GM19438 (cell line): ENCODE measurements at regions not wholly inside any gene's neighbourhood (a gene's known extent, or its start where the extent isn't known, plus 50 kb on each side); places are given as distances from the start of the nearest gene placed in this dataset.
"Not testable (repeated sequence)": the region's sequence is repeated elsewhere in the genome, so short reads cannot be mapped to it uniquely, and the experiment has no call there.

Experiments used
- ATAC-seq: cut with Tn5 transposase; IDR thresholded peaks from one replicate; pipeline ENCODE4 v1.9.1; 2021; ENCODE audit warnings: low read depth; ENCODE audit not compliant: unreplicated experiment

- no peak for ATAC-seq
Observed at GRCh38 chr11:122210367-122210997, 94.5 kb upstream of the BLID start.

- ATAC-seq = no peak
Observed at GRCh38 chr11:122209619-122210366, 93.8 kb upstream of the BLID start.

GRCh38 chr11:122207921-122208764, 92.1 kb upstream of the BLID start:
- no peak for ATAC-seq

- ATAC-seq = no peak
Observed at GRCh38 chr11:122207505-122207904, 91.5 kb upstream of the BLID start.

GRCh38 chr11:122205036-122205435, 89.0 kb upstream of the BLID start:
- ATAC-seq = no peak

GRCh38 chr11:122204206-122204605, 88.2 kb upstream of the BLID start:
- no peak for ATAC-seq

- ATAC-seq = peak; percentile 72
Observed at GRCh38 chr11:122202951-122203456, 87.0 kb upstream of the BLID start.

GRCh38 chr11:122202161-122202950, 86.3 kb upstream of the BLID start:
- ATAC-seq = no peak

GRCh38 chr11:122201106-122201505, 85.1 kb upstream of the BLID start:
- no peak for ATAC-seq

- ATAC-seq = no peak
Observed at GRCh38 chr11:122199661-122200060, 83.6 kb upstream of the BLID start.

GRCh38 chr11:122198291-122198983, 82.4 kb upstream of the BLID start:
- ATAC-seq = no peak

GRCh38 chr11:122197066-122197987, 81.3 kb upstream of the BLID start:
- no peak for ATAC-seq

- no peak for ATAC-seq
Observed at GRCh38 chr11:122195790-122196189, 79.8 kb upstream of the BLID start.

- not testable (repeated sequence) for ATAC-seq
Observed at GRCh38 chr11:122193881-122194480, 78.0 kb upstream of the BLID start.

GRCh38 chr11:122193457-122193856, 77.4 kb upstream of the BLID start:
- no peak for ATAC-seq

- no peak for ATAC-seq
Observed at GRCh38 chr11:122192634-122193255, 76.7 kb upstream of the BLID start.

- ATAC-seq = no peak
Observed at GRCh38 chr11:122190768-122191167, 74.8 kb upstream of the BLID start.

- ATAC-seq = no peak
Observed at GRCh38 chr11:122189229-122189628, 73.2 kb upstream of the BLID start.
